HG03045 (cell line): ENCODE measurements at regions not wholly inside any gene's neighbourhood (a gene's known extent, or its start where the extent isn't known, plus 50 kb on each side); places are given as distances from the start of the nearest gene placed in this dataset.
"Not testable (repeated sequence)": the region's sequence is repeated elsewhere in the genome, so short reads cannot be mapped to it uniquely, and the experiment has no call there.

Source experiments
- ATAC-seq: cut with Tn5 transposase; IDR thresholded peaks from one replicate; pipeline ENCODE4 v1.9.1; 2021; ENCODE audit warnings: mild to moderate bottlenecking, moderate library complexity; ENCODE audit not compliant: unreplicated experiment

- ATAC-seq = no peak
Measured at GRCh38 chr19:28155265-28155664, 1057.7 kb downstream of the UQCRFS1 start.

GRCh38 chr19:28154077-28154476 lies 1058.9 kb downstream of the UQCRFS1 start:
- no peak for ATAC-seq

- ATAC-seq = no peak
Measured at GRCh38 chr19:28153123-28153522, 1059.8 kb downstream of the UQCRFS1 start.

DNA sequence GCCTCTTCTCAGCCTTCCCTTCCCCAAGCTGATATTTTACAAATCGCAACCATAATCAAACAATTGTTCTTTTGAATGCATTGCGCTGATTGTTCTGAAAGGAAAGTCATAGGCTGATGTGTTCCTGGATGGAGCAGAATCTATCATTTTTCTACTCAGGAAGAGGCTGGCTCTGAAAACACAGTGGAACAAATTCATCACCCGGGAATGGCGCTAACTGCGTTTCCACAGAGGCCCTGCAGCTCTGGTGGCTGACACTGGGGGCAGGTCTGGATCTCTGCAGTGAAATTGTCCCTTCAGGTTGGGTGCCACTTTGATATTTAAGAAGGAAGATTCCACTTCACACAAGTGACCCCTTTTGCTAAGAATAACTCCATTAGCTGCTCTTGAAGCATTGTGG lies 1060.8 kb downstream of the UQCRFS1 start:
- ATAC-seq = no peak

GRCh38 chr19:28150129-28150528 lies 1062.8 kb downstream of the UQCRFS1 start:
- ATAC-seq = no peak

DNA sequence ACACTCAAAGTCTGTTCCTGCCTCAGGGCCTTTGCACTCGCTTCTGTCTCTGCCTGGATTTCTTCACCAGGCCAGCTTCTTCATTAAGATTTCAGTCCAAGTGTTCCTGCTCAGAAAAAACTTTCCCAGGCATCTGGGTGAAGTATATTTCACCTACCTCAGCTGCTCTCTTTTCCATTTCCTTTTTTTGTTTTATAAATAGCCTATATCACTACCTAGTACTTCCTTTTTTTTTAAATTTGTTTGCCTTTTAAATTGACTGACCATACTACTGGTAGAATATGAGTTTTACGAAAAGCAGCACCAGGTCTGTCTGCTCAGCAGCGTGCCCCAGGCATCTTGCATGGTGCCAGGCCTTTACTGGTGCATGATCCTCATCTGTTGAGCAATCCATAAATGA lies 1064.4 kb downstream of the UQCRFS1 start:
- no peak for ATAC-seq

DNA sequence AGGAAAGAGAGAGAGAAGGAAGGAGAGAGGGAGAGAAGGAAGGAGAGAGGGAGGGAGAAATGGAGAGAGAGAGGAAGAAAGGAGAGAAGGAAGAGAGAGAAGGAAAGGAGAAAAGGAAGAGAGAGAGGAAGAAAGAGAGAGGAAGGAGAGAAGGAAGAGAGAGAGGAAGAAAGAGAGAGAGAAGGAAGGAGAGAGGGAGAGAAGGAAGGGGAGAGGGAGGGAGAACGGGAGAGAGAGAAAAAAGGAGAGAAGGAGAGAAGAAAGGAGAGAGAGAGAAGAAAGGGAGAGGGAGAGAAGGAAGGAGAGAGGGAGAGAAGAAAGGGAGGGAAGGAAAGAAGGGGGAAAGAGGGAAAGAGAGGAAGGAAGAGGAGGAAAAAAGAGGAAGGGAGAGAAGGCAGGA lies 1070.7 kb downstream of the UQCRFS1 start:
- no peak for ATAC-seq

DNA sequence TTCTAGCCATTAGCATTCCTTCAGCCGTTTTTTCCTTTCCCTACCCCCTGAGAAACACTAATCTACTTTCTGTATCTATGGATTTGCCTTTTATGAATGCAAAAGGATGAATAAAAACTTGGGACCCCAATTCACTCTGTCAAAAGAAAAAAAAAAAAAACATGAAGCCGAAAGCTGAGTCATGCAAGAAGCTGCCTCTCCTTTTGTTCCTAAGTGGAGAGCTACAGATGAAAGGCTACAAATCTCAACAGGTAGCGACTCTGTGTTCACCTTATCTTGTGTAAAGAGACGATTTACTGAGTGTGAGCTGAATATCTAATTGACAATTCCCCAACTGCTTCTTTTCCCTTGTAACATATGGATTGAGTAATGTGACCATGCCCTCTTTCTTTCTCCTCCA lies 1072.8 kb downstream of the UQCRFS1 start:
- no peak for ATAC-seq

- ATAC-seq = no peak
Measured at GRCh38 chr19:28137772-28138171, 1075.2 kb downstream of the UQCRFS1 start.

DNA sequence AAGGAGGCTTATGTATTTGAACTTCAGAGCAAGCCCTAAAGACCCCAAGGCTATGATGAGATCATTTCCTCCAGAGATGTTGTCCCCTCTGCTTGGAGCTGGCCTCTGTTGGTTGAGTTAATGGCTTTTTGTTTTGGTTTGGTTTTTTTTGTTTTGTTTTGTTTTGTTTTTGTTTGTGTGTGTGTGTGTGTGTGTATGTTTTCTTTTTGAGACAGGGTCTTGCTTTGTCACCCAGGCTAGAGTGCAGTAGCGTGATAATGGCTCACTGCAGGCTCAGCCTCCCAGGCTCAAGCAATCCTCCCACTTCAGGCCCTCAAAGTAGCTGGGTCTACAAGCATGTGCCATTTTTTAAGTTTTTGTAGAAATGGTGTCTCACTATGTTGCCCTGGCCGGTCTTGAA lies 1076.2 kb downstream of the UQCRFS1 start:
- no peak for ATAC-seq

DNA sequence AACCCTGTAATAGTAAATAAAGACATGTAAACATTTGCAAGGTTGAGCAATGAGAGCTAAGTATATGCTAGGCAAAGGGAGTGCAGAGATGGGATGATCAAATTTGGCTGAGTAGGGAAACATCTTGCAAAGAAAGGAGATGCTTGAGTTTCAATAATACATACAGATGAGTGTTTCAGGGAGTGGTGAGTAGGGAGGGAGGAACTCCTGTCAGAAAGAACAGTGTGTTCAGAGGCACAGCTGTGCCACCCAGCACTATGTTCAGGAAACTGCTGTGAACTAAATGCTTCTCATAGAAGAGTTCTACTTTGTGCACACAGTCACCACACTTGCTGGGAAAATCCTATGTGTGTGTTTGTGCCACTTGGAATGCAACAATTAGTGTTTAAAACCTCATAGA lies 1077.1 kb downstream of the UQCRFS1 start:
- no peak for ATAC-seq

DNA sequence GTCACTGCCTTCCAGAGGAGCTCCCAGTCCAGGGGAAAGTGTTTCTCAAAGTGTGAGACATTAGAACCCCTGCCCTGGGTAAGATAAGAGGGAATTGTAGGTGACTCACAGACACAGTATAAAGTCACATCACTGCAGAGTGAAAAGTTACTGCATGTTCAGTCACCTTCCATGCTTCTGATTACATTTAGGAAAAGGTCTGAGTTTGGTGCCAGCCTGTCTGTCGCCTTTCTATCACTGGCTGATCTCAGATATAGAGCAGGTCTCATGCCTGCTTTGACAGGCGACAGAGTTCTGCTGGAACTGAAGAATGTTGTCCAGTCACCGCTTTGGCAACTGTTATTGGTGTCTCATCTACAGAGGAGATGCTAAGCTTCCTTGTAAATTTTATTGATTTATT lies 1078.6 kb downstream of the UQCRFS1 start:
- ATAC-seq = no peak

- not testable (repeated sequence) for ATAC-seq
Measured at GRCh38 chr19:28130881-28131280, 1082.1 kb downstream of the UQCRFS1 start.

- ATAC-seq = no peak
Measured at GRCh38 chr19:28130066-28130511, 1082.9 kb downstream of the UQCRFS1 start.

GRCh38 chr19:28128341-28128740 lies 1084.6 kb downstream of the UQCRFS1 start:
- ATAC-seq = no peak

- no peak for ATAC-seq
Measured at GRCh38 chr19:28126135-28126898, 1086.6 kb downstream of the UQCRFS1 start.

DNA sequence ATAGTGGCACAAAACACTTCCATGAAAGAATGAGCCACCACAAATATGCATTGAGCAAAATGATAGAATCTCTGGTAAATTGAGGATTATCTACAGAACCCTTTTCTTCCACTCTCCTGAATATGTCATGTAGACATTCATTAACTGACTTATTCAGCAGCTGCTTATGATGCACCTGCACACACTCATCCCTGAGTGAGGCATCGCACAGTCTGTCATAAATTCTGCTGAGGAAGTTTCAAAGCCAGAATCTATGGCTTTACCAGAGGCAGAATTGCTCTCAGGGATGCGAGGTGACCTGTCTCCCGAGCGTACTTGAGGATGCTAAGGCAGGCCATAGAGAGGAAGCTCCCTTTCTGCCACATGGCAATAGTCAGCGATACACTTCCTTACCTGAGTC lies 1090.2 kb downstream of the UQCRFS1 start:
- ATAC-seq = no peak

DNA sequence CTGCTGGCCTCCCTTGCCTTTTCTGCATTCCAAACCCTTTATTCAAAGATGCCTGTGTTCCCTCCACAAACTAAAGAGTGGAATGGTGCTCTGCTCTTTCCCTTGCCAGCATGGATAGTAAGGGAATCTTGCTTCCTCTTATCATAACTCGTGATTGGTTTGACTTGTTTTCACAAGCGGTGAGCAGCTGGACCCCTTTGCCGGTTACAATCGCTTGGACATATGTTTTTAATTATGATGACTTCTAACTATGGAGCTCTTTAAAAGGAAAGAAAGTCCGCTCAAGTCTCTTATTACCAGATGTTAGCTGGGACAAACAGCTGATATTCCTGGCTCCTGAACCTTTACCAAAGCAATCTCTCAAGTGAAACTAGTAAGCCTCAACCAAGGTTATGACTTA lies 1094.7 kb downstream of the UQCRFS1 start:
- no peak for ATAC-seq

GRCh38 chr19:28117143-28117542 lies 1095.8 kb downstream of the UQCRFS1 start:
- ATAC-seq = no peak

- ATAC-seq = not testable (repeated sequence)
Measured at GRCh38 chr19:28116379-28116778, 1096.6 kb downstream of the UQCRFS1 start.

- ATAC-seq = no peak
Measured at GRCh38 chr19:28103921-28104320, 1109.0 kb downstream of the UQCRFS1 start.

- not testable (repeated sequence) for ATAC-seq
Measured at GRCh38 chr19:28084659-28085157, 1128.2 kb downstream of the UQCRFS1 start.

DNA sequence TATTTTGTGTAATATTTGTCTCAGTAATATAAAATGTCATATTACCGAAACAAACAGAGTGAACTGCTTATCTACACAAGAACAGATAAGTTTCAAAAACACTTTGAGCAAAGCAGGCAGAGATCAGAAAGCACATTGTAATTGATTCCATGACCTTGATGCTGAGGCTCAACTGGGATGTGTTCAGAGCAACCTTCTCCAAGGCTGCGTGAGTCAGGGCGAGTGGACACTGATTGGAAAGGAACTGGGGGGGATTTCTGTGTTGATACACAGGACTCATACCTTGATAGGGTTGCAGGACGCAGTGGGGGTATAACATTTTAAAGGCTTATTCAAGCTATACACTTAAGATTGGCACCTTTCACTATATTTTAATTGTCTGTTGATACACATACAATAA lies 1136.3 kb downstream of the UQCRFS1 start:
- ATAC-seq = no peak
